GM23338 (cell line): ENCODE measurements at regions not wholly inside any gene's neighbourhood (a gene's known extent, or its start where the extent isn't known, plus 50 kb on each side); places are given as distances from the start of the nearest gene placed in this dataset.
"Not testable (repeated sequence)": the region's sequence is repeated elsewhere in the genome, so short reads cannot be mapped to it uniquely, and the experiment has no call there.

Experiments
- ATAC-seq: fragments of 200-7000 bp; cut with Tn5 transposase; 3 replicates; pipeline ENCODE4 v1.9.1; 2020
- DNase-seq: peaks from one replicate; pipeline ENCODE4 v3.0.0-alpha.2; 2015; ENCODE audit warnings: low spot score
- H2AFZ ChIP-seq: fragments of 200-600 bp; sonication (generic); 2 replicates; pipeline ENCODE4 v1.8.0; 2016; ENCODE audit warnings: antibody characterized with exemption, mild to moderate bottlenecking, moderate library complexity
- H3F3A ChIP-seq: fragments of 200-600 bp; sonication (generic); replicated peaks from 2 replicates; pipeline ENCODE4 v1.8.0; 2017; ENCODE audit warnings: antibody characterized with exemption, mixed run types, low read depth
- H3K27ac ChIP-seq: fragments of 200-600 bp; sonication (generic); 2 replicates; pipeline ENCODE4 v1.6.1; 2016; ENCODE audit warnings: low read depth
- H3K27me3 ChIP-seq: fragments of 200-600 bp; sonication (generic); 2 replicates; pipeline ENCODE4 v1.8.0; 2016; ENCODE audit warnings: mild to moderate bottlenecking, mixed run types, moderate library complexity; ENCODE audit not compliant: insufficient read depth
- H3K36me3 ChIP-seq: fragments of 200-600 bp; sonication (generic); 2 replicates; pipeline ENCODE4 v1.8.0; 2016; ENCODE audit warnings: mild to moderate bottlenecking; ENCODE audit not compliant: insufficient read depth
- H3K4me1 ChIP-seq: fragments of 200-600 bp; sonication (generic); 2 replicates; pipeline ENCODE4 v1.8.0; 2016; ENCODE audit warnings: mild to moderate bottlenecking, moderate library complexity; ENCODE audit not compliant: insufficient read depth
- H3K4me2 ChIP-seq: fragments of 200-600 bp; sonication (generic); 2 replicates; pipeline ENCODE4 v1.7.1; 2017; ENCODE audit warnings: mixed run types
- H3K4me3 ChIP-seq: fragments of 200-600 bp; sonication (generic); 2 replicates; pipeline ENCODE4 v1.6.1; 2016; ENCODE audit warnings: mixed run types
- H3K79me2 ChIP-seq: fragments of 200-600 bp; sonication (generic); replicated peaks from 2 replicates; pipeline ENCODE4 v1.8.0; 2017; ENCODE audit warnings: mild to moderate bottlenecking; ENCODE audit not compliant: insufficient read depth
- H3K9me2 ChIP-seq: fragments of 200-600 bp; sonication (generic); 2 replicates; pipeline ENCODE4 v1.8.0; 2017; ENCODE audit not compliant: insufficient read depth
- H4K20me1 ChIP-seq: fragments of 200-600 bp; sonication (generic); replicated peaks from 2 replicates; pipeline ENCODE4 v1.8.0; 2017; ENCODE audit warnings: mild to moderate bottlenecking; ENCODE audit not compliant: insufficient read depth
- H3K27ac Mint-ChIP-seq: 2 replicates; pipeline ENCODE4 v1.8.0; 2020; ENCODE audit warnings: inconsistent platforms, mild to moderate bottlenecking, moderate library complexity, mixed read lengths
- H3K27me3 Mint-ChIP-seq: 3 replicates; pipeline ENCODE4 v1.8.0; 2022; ENCODE audit warnings: low read depth, mild to moderate bottlenecking, moderate library complexity, mixed read lengths, inconsistent platforms; ENCODE audit not compliant: insufficient read depth, poor library complexity
- H3K36me3 Mint-ChIP-seq: 3 replicates; pipeline ENCODE4 v1.8.0; 2021; ENCODE audit warnings: low read depth, mild to moderate bottlenecking, inconsistent platforms, moderate library complexity, mixed read lengths
- H3K4me1 Mint-ChIP-seq: 3 replicates; pipeline ENCODE4 v1.8.0; 2020; ENCODE audit warnings: mild to moderate bottlenecking, inconsistent platforms, mixed read lengths
- H3K4me3 Mint-ChIP-seq: 3 replicates; pipeline ENCODE4 v1.8.0; 2021; ENCODE audit warnings: moderate library complexity, mild to moderate bottlenecking, inconsistent platforms, mixed read lengths
- H3K9me3 Mint-ChIP-seq: 3 replicates; pipeline ENCODE4 v1.8.0; 2020; ENCODE audit warnings: moderate library complexity, mild to moderate bottlenecking, inconsistent platforms, mixed read lengths

- H3K4me1 ChIP-seq, H2AFZ ChIP-seq, H3K4me1 Mint-ChIP-seq, DNase-seq, H3K9me2 ChIP-seq, H3K4me3 ChIP-seq, H3K36me3 Mint-ChIP-seq, H3K79me2 ChIP-seq, H3K9me3 Mint-ChIP-seq, H3K27ac ChIP-seq, H3K27me3 ChIP-seq, ATAC-seq, H4K20me1 ChIP-seq, H3K27ac Mint-ChIP-seq, H3K36me3 ChIP-seq, H3K27me3 Mint-ChIP-seq, H3K4me3 Mint-ChIP-seq, H3K4me2 ChIP-seq, H3F3A ChIP-seq: not testable (repeated sequence)
These were observed 76.5 kb upstream of the FBXO28 start for GRCh38 chr1:224037362-224037761.

- H3K4me3 ChIP-seq, H3K36me3 Mint-ChIP-seq, H3K27me3 Mint-ChIP-seq, H4K20me1 ChIP-seq, H3K27ac ChIP-seq, H3K36me3 ChIP-seq, DNase-seq, H3K27ac Mint-ChIP-seq, H3K9me3 Mint-ChIP-seq, ATAC-seq, H3K27me3 ChIP-seq, H3K4me2 ChIP-seq, H3K79me2 ChIP-seq, H3K4me1 ChIP-seq, H3K4me3 Mint-ChIP-seq, H2AFZ ChIP-seq, H3F3A ChIP-seq, H3K4me1 Mint-ChIP-seq, H3K9me2 ChIP-seq: not testable (repeated sequence)
These were observed 81.2 kb upstream of the FBXO28 start for GRCh38 chr1:224032608-224033276.

- not testable (repeated sequence) for H3K27ac Mint-ChIP-seq, H3K4me1 Mint-ChIP-seq, H3K27ac ChIP-seq, H3K4me3 Mint-ChIP-seq, H3K4me3 ChIP-seq, H4K20me1 ChIP-seq, H3K4me1 ChIP-seq, H2AFZ ChIP-seq, H3K9me3 Mint-ChIP-seq, H3K79me2 ChIP-seq, H3K36me3 ChIP-seq, H3K36me3 Mint-ChIP-seq, H3K9me2 ChIP-seq, H3K27me3 ChIP-seq, ATAC-seq, H3F3A ChIP-seq, H3K27me3 Mint-ChIP-seq, DNase-seq, H3K4me2 ChIP-seq
These were observed 81.9 kb upstream of the FBXO28 start for GRCh38 chr1:224031986-224032385.

- not testable (repeated sequence) for DNase-seq, H3K4me2 ChIP-seq, H3K27me3 Mint-ChIP-seq, H3K79me2 ChIP-seq, H3K4me1 ChIP-seq, H3K4me1 Mint-ChIP-seq, H3K27ac Mint-ChIP-seq, H3K4me3 Mint-ChIP-seq, H3K27me3 ChIP-seq, H3K36me3 Mint-ChIP-seq, H4K20me1 ChIP-seq, H3K4me3 ChIP-seq, H3K9me3 Mint-ChIP-seq, H3K27ac ChIP-seq, H3K9me2 ChIP-seq, H3F3A ChIP-seq, H2AFZ ChIP-seq, ATAC-seq, H3K36me3 ChIP-seq
These were observed 83.7 kb upstream of the FBXO28 start for GRCh38 chr1:224030257-224030656.

- H3K27me3 Mint-ChIP-seq, H3K27ac ChIP-seq, H3K4me1 ChIP-seq, DNase-seq, H3K36me3 Mint-ChIP-seq, H3K4me2 ChIP-seq, H3K27me3 ChIP-seq, H3K9me2 ChIP-seq, H4K20me1 ChIP-seq, H3K27ac Mint-ChIP-seq, H3K9me3 Mint-ChIP-seq, H2AFZ ChIP-seq, H3F3A ChIP-seq, H3K4me3 Mint-ChIP-seq, H3K79me2 ChIP-seq, H3K4me3 ChIP-seq, H3K36me3 ChIP-seq, H3K4me1 Mint-ChIP-seq: not testable (repeated sequence)
- peak; percentile 80 for ATAC-seq
These were observed 84.5 kb upstream of the FBXO28 start for GRCh38 chr1:224029286-224030025.

- H3K9me2 ChIP-seq, DNase-seq, H3K27me3 ChIP-seq, H3K4me2 ChIP-seq, H3K27ac Mint-ChIP-seq, H3K9me3 Mint-ChIP-seq, H3K27ac ChIP-seq, H3K36me3 ChIP-seq, H3K27me3 Mint-ChIP-seq, H2AFZ ChIP-seq, H3K4me1 ChIP-seq, H4K20me1 ChIP-seq, H3K4me3 ChIP-seq, H3K36me3 Mint-ChIP-seq, H3K79me2 ChIP-seq, H3F3A ChIP-seq, H3K4me3 Mint-ChIP-seq, H3K4me1 Mint-ChIP-seq: not testable (repeated sequence)
- peak; percentile 76 for ATAC-seq
These were observed 85.1 kb upstream of the FBXO28 start for GRCh38 chr1:224028802-224029201.
